Ascending aorta (tissue), 2 donors: ENCODE measurements at regions not wholly inside any gene's neighbourhood (a gene's known extent, or its start where the extent isn't known, plus 50 kb on each side); places are given as distances from the start of the nearest gene placed in this dataset.
"Not testable (repeated sequence)": the region's sequence is repeated elsewhere in the genome, so short reads cannot be mapped to it uniquely, and the experiment has no call there.

Source experiments
- DNase-seq, 2 donors: peaks; one replicate each; pipeline ENCODE4 v3.0.0-alpha.2; 2019; ENCODE audit warnings: low spot score in 2 of 2
- H3K27ac ChIP-seq, 2 donors: fragments of 200-600 bp; sonication (generic); one replicate each; pipeline ENCODE4 v1.5.1; 2016 to 2017; ENCODE audit warnings: mild to moderate bottlenecking in 1 of 2
- H3K27me3 ChIP-seq: fragments of 200-600 bp; sonication (generic); one replicate; pipeline ENCODE4 v1.5.1; 2017
- H3K36me3 ChIP-seq, 2 donors: fragments of 200-600 bp; sonication (generic); one replicate each; pipeline ENCODE4 v1.5.1; 2016
- H3K4me1 ChIP-seq, 2 donors: fragments of 200-600 bp; sonication (generic); one replicate each; pipeline ENCODE4 v1.5.1; 2016 to 2017; ENCODE audit warnings: mild to moderate bottlenecking in 1 of 2
- H3K4me3 ChIP-seq, 2 donors: fragments of 200-600 bp; sonication (generic); one replicate each; pipeline ENCODE4 v1.5.1; 2016 to 2017; ENCODE audit warnings: mild to moderate bottlenecking in 1 of 2
- H3K9me3 ChIP-seq, 2 donors: fragments of 200-600 bp; sonication (generic); one replicate each; pipeline ENCODE4 v1.5.1; 2016
- intact Hi-C: fragments of 100-400 bp; cut with DNase I; formaldehyde crosslinking; loops from one replicate; pipeline ENCODE4 v1.15.1; 2023
- TF ChIP-seq, protein P1 (sequence below), 3 experiments: fragments of 200-600 bp in 2 of 3; fragments of 450-650 bp in 1 of 3; sonication (generic) in 2 of 3; IDR thresholded peaks; one replicate each; pipeline ENCODE4 v1.5.1; 2016 to 2019; ENCODE audit warnings: antibody characterized with exemption in 3 of 3, mild to moderate bottlenecking in 1 of 3, moderate library complexity in 1 of 3

DNA sequence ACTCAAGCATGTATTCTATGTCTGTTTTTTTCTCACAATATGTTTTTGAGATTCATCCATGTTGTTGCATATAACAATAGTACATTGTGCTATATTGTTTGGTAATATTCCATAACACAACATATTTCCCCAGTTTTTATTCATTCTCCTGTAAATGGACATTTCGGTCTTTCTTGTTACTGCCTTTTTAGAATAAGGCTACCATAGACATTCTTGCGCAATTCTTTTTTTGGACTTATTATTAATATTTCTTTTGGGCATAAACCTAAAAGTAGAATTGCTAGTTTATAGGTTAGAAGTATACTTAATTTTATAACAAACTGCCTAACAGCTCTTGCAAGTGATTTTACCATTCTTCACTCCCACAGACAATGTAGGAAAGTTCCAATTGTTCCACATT lies 573.0 kb downstream of the ADGRL2 start:
- intact Hi-C loops, result no loop called here
- Histone ChIP-seq H3K4me3 (no peak overlapping the region), H3K36me3 (no peaks in the 10 kb centered on the region), H3K9me3 (no peaks in the 10 kb centered on the region), H3K4me1 (peaks cover 0 to 5% of the 10 kb centered on the region in 2 donors), H3K27me3 (no peaks in the 10 kb centered on the region), H3K27ac (no peak overlapping the region)
- no peak for DNase-seq
- TF ChIP-seq, protein P1, sequence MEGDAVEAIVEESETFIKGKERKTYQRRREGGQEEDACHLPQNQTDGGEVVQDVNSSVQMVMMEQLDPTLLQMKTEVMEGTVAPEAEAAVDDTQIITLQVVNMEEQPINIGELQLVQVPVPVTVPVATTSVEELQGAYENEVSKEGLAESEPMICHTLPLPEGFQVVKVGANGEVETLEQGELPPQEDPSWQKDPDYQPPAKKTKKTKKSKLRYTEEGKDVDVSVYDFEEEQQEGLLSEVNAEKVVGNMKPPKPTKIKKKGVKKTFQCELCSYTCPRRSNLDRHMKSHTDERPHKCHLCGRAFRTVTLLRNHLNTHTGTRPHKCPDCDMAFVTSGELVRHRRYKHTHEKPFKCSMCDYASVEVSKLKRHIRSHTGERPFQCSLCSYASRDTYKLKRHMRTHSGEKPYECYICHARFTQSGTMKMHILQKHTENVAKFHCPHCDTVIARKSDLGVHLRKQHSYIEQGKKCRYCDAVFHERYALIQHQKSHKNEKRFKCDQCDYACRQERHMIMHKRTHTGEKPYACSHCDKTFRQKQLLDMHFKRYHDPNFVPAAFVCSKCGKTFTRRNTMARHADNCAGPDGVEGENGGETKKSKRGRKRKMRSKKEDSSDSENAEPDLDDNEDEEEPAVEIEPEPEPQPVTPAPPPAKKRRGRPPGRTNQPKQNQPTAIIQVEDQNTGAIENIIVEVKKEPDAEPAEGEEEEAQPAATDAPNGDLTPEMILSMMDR (IDR thresholded peaks at IDR 0.05), result no peak

DNA sequence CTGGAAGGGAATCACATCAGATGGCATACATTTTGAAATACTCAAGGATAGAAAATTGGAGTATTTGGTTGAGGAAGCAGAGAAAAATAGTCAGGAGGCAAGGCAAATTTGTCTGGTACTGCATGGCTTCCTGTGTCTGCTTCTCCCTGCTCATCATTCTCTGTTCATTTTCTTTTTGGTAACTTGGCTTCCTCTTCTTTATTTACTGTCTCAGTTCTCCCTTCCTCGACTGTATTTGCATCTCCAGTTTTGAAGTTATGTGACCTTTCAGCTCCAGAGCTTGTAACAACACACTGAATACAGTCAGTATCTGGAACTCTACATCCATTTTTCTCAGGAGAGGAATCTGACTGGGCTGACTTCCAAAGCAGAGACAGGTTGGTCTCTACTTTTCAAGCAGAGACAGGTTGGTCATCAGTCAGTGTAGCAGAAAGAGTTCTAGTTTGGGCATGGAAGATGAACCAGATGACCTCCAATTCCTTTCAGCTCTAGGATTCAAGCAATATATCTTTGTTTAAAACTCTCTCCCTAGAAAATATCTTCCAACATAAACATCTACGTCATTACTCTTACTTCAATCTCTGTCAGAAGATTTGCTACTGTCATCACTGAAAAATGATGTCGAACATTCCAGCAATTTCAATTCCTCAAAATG lies 571.2 kb downstream of the ADGRL2 start:
- no peak overlapping the region for H3K4me3 ChIP-seq
- no peaks in the 10 kb centered on the region for H3K4me1 ChIP-seq
- intact Hi-C loops, result no loop called here
- TF ChIP-seq, protein P1 (IDR thresholded peaks at IDR 0.05), result no peak
- H3K27me3 ChIP-seq, result no peaks in the 10 kb centered on the region
- no peak for DNase-seq
- no peak overlapping the region for H3K27ac ChIP-seq
- no peaks in the 10 kb centered on the region for H3K36me3 ChIP-seq
- no peaks in the 10 kb centered on the region for H3K9me3 ChIP-seq

DNA sequence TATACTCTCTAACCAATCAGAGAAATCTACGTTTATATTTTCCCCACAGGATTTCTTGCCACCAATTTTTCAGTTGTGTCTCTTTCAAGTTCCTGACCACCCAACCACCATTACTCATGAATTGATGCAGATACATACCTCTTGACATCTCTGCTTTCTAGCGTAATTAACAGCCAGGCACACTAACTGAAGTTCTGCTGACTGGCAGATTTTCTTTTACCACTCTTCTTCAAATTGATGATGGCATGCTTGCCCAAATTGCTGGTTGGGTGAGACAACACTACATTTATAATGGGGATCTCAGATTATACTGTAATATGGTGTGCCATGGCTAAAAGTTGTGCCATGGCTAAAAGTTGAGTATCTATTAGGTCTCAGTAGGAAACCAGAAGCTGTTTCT lies 566.7 kb downstream of the ADGRL2 start:
- Histone ChIP-seq H3K4me1 (no peaks in the 10 kb centered on the region), H3K36me3 (no peaks in the 10 kb centered on the region), H3K9me3 (no peaks in the 10 kb centered on the region), H3K27ac (no peak overlapping the region), H3K4me3 (no peak overlapping the region), H3K27me3 (no peaks in the 10 kb centered on the region)
- intact Hi-C loops, result no loop called here
- TF ChIP-seq, protein P1 (IDR thresholded peaks at IDR 0.05), result no peak
- no peak for DNase-seq

GRCh38 chr1:82366689-82367088 lies 566.0 kb downstream of the ADGRL2 start:
- no peaks in the 10 kb centered on the region for H3K4me1 ChIP-seq
- H3K27me3 ChIP-seq, result no peaks in the 10 kb centered on the region
- intact Hi-C loops, result no loop called here
- TF ChIP-seq, protein P1 (IDR thresholded peaks at IDR 0.05), result no peak
- DNase-seq, result no peak
- no peaks in the 10 kb centered on the region for H3K36me3 ChIP-seq
- no peaks in the 10 kb centered on the region for H3K9me3 ChIP-seq
- H3K4me3 ChIP-seq, result no peak overlapping the region
- no peak overlapping the region for H3K27ac ChIP-seq

DNA sequence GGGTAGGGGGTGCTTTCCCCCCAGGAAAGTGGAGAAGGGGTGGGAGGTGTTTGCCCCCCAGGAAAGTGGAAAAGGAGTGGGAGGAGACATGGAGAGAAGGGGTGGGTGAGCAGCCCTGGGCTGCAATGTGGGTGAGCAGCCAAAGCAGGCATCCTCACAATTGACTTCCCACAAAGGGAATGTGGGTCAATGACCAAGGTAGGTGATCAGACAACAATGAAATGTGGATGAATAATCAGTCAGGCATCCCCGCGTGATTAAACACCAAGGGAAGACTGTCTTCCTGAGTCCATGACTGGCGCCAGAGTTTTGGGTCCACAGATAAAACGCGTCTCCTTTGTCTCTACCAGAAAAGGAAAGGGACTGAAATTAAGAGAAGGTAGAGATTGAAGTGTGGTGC lies 558.8 kb downstream of the ADGRL2 start:
- H3K4me3 ChIP-seq, H3K27ac ChIP-seq, H3K9me3 ChIP-seq, H3K4me1 ChIP-seq, H3K36me3 ChIP-seq, intact Hi-C loops, H3K27me3 ChIP-seq, DNase-seq: not testable (repeated sequence)

DNA sequence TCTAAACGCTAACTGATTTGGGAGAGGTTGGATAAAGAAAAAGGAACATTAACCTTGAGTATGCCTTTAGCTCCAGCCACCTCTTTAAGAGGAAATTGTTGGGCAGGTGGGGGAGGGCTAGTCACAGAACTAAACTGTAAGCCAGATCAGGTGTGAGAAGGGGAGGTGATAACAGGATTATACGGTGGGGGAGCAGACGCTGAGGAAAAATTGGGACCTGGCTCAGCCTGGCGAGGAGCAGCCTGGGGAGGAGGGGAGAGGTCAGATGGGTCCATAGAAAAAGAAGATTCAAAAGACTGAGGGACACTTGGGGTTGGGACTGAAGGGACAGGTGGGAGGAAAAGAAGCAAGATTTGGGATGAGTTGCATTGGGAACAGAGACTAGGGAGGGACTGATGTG lies 558.0 kb downstream of the ADGRL2 start:
- intact Hi-C loops, H3K4me1 ChIP-seq, DNase-seq, H3K4me3 ChIP-seq, H3K27ac ChIP-seq, H3K27me3 ChIP-seq, H3K36me3 ChIP-seq, H3K9me3 ChIP-seq: not testable (repeated sequence)

DNA sequence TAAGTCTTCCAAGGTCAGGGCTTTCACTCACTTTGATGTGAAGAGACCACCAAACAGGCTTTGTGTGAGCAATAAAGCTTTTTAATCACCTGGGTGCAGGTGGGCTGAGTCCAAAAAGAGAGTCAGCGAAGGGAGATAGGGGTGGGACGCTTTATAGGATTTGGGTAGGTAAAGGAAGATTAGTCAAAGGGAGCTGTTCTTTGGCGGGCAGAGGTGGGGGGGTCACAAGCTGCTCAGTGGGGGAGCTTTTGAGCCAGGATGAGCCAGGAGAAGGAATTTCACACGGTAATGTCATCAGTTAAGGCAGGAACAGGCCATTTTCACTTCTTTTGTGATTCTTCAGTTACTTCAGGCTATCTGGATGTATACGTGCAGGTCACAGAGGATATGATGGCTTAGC lies 553.8 kb downstream of the ADGRL2 start:
- H3K27me3 ChIP-seq, H3K36me3 ChIP-seq, H3K4me3 ChIP-seq, H3K4me1 ChIP-seq, DNase-seq, H3K9me3 ChIP-seq, intact Hi-C loops, H3K27ac ChIP-seq: not testable (repeated sequence)
